ENCODE measurements at regions not wholly inside any gene's neighbourhood (a gene's known extent, or its start where the extent isn't known, plus 50 kb on each side); places are given as distances from the start of the nearest gene placed in this dataset.

DNA sequence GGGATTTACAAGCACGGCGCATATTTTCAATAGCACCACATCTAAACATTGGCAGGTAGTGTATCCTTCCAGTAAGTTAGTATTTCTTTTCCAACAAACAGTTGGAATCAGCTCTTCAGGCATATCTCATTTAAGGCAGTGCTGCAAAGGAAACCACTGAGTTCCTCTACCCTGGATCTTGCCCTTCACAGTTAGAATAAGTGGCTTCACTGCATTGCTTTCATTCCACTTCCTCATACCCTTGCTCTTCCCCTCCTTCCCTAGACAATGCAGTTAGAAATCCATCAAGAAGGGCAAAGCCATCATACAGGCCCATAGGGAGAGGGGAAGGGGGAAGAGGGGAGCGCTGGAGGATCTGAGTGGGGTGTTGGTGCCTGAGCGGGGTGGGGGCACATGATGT lies 173.7 kb downstream of the FBXO15 start:
- no peak for DNase-seq (ENCODE audit: low spot score)
- intact Hi-C loops (cut with DNase I) = no loop called here

DNA sequence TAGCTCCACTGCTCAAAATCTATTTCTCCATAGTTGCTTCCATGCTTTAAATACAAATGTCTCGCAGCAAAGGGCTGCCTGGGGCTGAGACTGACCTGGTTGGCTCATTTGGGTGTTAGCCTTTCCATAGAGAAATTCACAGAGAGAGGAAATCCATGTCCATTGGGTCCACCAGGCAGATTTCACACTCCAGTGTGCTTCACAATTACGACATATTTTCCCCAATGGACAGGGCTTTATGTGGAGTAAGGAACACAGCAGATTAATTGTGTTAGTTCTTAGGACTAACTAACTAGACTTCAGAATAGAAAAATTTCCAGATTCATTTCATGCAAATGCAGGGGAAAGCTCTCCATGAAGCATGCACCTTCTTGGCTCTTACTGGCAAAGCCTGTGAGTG lies 180.7 kb downstream of the FBXO15 start:
- no peak for DNase-seq (ENCODE audit: low spot score)
- intact Hi-C loops (cut with DNase I) = no loop called here

DNA sequence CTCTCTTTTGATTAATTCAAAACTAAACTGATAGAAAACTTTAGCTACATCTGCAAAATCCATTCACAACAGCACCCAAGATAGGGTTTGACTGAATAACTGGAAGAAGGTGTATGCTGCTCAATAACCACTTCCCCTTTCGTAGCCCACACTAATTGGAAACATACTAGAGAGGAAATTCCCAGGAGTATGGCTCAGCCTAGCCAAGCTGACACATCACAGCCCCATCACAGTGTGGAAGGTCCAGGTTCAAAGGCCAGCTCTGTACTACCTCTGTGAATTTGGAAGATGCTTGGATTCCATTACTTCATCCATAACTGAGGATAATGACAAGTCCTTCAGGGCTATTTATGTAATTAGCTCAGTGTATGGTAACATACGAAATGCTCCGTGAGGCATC lies 185.4 kb downstream of the FBXO15 start:
- intact Hi-C loops (cut with DNase I) = no loop called here
- no peak for DNase-seq (ENCODE audit: low spot score)

DNA sequence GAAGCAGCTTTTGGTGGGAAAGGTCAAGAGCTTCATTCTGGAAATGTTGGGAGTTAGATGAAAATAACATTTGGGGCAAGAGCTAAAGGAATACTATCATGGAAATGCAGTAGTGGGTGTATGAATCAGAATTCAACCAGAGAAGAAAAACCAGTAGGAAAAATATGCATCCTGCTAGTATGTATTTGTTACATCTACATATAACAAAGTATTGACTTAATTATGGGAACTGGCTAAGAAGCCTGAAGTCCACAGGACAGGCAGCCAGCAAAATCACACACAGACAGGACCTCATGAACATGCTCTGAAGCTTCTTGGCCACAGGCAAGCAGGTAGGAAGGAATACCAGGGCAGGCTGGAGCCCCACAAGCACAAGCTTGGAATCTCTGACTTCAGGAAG lies 185.8 kb downstream of the FBXO15 start:
- no peak for DNase-seq (ENCODE audit: low spot score)
- intact Hi-C loops (cut with DNase I) = no loop called here

DNA sequence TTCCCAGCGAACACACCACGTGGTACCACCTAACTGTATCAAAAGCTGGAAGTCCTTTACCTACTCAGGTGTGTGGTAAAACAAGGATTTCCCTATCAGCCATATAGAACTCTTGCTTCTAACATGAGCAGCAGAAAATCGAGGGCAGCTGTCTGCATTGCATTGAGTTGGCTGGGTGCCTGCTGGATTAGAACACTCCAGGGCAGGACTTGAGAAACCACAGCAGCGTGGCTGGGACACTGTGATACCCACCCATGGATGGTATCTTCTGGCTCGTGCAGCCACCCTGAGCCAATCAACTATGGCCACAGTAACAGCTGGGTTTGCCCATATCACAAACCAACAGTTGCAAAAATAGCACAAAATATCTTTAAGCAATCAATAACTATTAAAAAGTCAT lies 188.3 kb downstream of the FBXO15 start:
- no peak for DNase-seq (ENCODE audit: low spot score)
- intact Hi-C loops (cut with DNase I) = no loop called here

DNA sequence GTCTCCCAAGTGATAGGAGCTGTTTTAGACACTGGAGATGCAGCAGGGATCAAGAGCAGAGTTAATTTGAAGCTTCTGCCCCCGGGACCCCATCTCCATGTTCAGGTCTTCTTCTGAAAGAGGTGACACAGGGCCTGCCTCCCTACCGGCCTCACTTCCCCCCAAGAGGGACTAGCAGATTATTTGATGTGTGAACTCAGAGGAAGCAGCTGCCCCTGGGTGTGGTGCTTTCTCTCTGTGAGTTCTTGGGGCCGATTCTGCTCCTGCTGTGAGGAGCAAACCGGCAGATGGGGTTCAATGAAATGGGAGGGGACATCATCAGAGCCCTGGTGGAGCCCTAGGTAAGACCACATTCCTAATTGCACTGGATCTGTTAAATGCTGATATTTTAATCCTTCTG lies 193.4 kb downstream of the FBXO15 start:
- intact Hi-C loops (cut with DNase I) = no loop called here
- no peak for DNase-seq (ENCODE audit: low spot score)

DNA sequence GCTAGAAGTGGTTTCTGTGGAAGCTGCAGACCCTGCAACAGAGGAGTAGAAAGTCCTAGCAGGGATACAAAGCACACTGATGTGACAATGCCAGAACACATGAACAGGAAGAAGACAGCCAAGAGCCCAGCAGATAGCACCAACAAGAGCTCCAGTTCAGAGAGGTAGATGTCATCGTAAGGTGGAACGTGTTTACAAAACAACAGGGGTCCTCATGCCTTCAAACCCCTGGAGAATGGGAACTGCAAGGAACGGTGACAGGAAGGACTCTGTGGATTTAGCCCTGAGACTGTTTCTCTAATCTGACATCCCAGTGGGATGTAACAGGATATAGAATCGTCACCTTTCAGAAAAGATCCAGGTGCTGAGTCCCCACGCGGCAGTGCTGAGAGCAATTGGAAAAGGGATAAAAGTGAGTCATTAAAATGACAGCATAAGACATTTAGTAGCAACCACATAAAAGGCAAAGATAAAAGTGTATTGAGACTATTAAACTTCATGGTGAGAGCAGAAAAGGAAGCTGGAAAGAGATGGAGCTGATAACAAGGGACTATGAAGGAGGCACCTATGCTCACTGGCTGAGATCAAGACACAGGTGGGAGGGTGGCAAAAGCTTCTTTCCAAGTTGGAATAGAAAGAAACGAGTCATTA lies 195.2 kb downstream of the FBXO15 start:
- DNase-seq (ENCODE audit: low spot score) = no peak
- intact Hi-C loops (cut with DNase I) = no loop called here

DNA sequence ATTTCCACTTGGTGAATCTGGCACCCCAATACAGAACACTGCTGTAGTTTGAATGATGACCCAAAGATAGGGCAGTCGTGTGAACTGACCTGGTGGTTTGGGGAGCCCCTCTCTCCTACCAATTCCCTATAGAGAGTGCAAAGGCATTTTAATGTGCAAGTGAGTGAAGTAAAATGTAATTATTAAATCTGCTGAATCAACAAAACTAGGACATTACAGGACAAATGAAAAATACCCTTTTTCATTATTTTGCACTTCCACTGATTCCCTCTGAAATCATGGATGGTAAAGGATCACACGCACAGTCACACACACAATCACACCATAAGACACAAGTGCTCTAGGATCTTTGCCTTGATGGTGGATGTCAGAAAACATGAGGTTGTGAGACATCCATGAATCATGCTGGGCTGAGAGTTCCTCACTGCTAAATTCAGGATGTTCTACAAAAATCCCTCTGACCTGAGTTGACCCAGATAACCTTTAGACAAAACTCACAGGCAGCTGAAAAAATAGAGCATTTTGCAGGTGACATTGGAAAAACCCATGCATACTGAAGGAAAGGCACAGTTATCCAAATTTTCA lies 197.4 kb downstream of the FBXO15 start:
- DNase-seq (ENCODE audit: low spot score) = no peak
- intact Hi-C loops (cut with DNase I) = no loop called here

DNA sequence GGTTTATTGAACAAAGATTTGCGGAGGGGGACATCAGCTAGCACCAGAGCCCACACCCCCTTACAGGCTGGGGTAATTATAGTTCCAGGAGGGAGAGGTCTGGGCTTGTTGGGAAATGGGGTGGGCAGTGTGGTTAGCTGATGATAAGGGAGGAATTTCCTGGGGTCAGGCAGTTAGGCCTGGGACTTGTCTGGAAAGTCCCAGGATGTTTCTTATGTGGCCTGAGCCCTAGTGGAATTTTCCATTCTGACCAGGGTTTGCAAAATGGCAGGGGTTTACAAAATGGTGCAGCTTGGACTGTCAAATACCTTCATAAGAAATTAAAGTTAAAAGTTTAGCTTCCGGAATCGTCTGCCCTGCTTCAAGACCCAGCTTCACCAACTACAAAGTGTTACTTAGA lies 199.1 kb downstream of the FBXO15 start:
- intact Hi-C loops (cut with DNase I) = no loop called here
- no peak for DNase-seq (ENCODE audit: low spot score)

DNA sequence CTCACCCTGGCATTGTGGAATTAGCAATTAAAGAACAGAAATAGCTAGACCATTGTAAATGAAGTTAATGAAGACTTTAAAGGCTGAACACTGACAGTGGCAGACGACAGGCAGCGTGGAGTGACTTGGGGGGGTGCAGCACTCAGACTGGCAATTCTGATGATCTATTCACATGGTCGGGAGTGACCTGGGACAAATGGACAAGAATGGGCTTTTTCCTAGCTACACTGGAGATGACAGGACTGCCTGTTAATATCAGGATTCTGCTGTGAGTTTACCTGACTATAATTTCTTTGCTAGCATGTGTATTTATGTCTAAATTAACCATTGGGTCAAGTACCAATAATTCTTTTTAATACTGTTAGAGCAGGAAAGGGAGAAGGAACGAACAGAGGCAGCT lies 199.6 kb downstream of the FBXO15 start:
- no peak for DNase-seq (ENCODE audit: low spot score)
- intact Hi-C loops (cut with DNase I) = no loop called here

DNA sequence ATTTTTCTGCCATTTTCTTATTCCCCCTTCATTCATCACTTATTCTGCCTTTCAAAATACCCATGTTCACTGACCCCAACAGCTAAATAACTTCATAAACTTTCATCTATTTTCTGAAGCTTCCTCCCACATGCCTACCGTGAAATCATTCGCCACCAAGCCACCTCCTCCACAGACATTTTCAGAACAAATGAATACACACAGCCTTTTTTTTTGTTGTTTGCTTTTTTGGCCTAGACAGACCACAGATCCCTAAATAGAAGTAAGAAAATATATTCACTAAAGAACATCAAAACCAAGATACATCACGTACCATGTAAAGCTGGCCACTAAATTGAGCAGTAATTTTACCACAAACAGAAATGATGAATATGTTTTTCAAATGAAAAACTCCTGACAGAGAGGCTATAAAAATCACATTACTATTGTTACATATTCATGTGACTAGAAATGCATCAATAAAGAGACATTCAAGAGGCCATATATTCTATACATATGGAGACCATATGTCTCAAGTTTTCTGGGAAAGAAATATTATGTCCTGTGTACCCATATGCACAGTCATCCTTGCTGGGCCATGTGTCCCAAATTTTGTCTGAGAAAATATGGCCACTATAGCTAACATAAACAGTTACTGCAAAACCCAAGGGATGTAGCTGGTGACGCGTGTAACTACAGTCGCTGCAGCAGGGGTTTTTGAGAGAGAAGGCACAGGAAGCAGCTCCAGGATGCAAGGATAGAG lies 200.3 kb downstream of the FBXO15 start:
- no peak for DNase-seq (ENCODE audit: low spot score)
- intact Hi-C loops (cut with DNase I) = no loop called here

DNA sequence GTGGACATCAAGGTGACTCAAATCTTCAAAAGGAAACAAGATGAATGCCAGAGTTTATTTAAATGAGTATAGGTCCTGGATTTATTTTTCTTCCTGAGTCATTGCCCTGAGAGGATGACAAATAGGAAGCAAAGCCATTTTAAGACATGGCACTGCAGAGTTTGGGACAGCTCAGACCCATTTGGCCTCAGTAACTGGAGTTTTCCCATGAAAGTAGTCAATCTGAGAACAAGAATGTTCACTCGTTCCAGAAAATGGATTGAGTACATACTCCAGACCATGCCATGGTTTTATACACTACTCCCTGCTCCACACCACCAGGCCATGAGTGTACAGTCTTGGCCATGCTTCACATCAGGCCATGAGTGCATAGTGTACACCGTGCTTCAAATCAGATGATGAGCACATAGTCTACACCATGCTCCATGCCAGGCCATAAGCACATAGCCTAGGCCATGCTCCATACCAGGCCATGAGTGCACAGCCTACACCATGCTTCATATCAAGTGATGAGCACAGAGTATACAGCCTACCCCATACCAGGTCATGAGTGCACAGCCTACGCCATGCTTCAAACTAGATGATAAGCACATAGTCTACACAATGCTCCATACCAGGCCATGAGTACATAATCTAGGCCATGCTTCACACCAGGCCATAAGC lies 202.4 kb downstream of the FBXO15 start:
- no peak for DNase-seq (ENCODE audit: low spot score)
- intact Hi-C loops (cut with DNase I) = no loop called here

DNA sequence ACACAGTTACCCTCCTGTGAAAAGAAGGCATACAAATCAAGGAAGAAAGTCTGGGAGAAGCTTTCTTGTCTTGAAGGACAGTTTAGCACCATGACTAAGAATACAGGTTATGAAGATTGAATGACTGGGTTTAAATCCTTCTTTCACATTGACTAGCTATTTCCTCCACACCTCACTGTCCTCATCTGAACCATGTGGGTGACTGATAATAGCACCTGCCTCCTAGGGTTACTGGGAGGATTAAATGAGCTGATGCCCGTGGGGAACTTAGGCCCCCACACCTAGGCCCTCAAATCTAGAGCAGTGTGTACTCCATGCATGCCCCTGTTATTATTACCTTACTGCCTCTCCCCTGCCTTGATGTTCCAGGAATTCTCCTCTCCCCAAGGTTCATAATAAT lies 202.9 kb downstream of the FBXO15 start:
- intact Hi-C loops (cut with DNase I) = no loop called here
- DNase-seq (ENCODE audit: low spot score) = no peak

DNA sequence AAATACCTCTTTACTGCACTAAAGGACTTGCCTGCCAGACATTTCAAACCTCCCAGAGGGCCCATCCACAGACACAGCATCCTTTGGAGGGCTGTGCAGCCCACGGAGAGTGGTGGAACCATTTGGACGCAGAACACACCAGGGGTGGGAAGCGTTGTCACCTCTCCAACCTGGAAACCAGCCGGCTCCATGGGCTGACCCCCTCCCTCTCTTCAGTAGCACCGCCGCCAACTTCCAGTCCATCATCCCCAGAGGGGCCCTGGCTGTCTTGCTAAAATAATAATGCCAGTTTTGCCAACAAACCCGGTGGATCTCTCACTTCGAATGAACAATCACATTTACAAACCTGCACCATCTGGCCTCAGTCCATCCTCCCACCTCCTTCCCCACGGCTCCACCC lies 203.9 kb downstream of the FBXO15 start:
- intact Hi-C loops (cut with DNase I) = no loop called here

DNA sequence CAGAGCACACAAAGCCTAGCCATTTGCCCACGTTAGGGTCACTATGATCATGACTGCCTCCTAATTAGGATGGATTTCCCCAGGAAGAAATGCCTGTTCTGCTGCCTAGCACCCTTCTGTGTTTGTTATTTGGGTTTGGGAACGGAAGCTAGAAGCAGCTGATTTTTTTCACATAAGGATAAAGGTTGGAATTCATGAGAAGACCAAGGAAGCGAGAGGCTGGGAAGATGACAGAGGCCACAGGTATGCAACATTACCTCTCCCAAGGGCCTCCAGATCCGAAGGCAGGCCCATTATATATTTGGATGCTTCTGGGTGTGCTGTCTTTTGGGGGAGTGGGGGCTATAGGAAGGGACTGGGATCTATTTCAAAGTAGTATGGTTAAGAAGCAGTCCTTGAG lies 204.7 kb downstream of the FBXO15 start:
- no peak for DNase-seq (ENCODE audit: low spot score)
- intact Hi-C loops (cut with DNase I) = no loop called here

More for the DNA sequence above, 203.9 kb downstream of the FBXO15 start:
- DNase-seq (ENCODE audit: low spot score) = no peak

DNA sequence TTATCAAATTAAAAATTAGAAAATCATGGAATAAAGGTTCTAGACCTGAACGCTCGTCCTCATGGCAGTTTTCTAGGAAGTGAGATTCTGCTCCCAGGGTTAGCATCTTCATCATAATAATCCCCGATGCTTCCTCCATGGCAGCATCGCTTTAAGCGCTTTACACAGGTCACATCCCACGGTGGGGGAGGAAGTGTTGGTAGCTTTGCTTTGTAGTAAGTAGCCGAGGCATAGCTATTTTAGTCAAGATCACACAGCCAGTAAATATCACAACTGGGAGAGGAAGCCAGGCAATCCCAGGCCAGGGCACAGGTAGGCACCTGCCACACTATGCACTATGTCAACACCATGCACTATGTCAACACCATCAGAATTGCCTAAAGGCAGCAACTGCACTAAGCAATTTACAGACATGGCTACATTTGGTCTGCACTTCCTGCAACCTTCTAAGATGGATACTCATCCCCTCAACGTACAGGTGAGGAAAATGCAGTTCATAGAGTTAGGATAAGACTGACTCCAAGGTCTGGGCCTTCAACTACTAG lies 205.5 kb downstream of the FBXO15 start:
- DNase-seq (ENCODE audit: low spot score) = no peak
- intact Hi-C loops (cut with DNase I) = no loop called here

DNA sequence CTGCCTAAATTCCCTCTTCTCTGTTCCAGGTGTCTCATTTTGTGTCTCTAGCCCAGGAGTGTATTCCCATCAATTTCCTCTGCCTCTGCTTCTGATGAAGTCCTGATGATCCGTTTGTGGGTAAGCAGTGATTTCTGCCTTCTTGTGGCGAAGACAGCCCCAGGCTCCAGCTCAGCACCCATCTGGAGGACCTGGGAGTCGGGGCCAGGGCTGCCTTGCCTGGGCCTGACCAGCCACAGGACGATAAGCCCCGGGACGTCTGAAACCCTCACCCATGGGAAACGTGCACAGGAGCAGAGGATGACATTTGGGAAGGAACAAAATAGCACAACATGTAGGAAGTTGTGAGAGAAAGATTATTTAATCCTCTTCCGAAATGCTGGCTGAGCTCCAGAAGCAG lies 206.9 kb downstream of the FBXO15 start:
- no peak for DNase-seq (ENCODE audit: low spot score)
- intact Hi-C loops (cut with DNase I) = no loop called here

DNA sequence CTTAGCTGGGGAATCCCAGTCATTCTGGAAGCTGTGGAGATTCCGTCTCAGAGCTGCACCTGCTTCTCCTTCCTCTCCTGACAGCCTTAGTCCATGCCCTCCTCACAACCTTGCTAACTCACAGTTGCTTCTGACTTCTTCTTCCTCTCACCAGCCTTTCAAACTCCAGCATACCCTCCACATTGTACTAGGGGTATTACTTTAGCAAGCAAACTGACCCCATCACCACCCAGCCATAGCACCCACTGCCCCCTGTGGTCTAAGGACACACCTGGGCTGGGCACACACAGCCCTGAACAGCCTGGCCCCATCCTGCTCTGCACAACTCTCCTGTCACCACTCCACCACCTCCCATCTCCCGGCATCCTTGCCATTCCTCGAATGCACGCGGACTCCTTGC lies 208.2 kb downstream of the FBXO15 start:
- no peak for DNase-seq (ENCODE audit: low spot score)
- intact Hi-C loops (cut with DNase I) = no loop called here

DNA sequence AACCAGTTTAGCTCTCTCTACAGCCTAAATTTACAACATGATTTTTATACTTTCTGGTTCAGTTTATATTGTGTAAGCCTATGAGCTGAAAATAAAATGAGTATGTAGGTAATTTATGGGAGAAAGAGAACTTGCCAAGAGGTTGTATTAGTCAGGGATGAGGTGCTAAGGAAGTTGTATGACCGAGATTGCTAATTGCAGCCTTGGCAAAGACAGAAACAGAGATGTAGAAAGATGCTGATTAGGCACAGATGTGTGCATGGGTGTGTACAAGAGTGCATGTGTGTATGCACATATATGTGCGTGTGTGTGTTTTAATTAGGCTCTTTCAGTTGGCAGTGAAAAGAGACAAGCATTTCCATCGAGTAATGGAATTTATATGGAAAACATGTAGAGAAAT lies 213.9 kb downstream of the FBXO15 start:
- DNase-seq (ENCODE audit: low spot score) = no peak
- intact Hi-C loops (cut with DNase I) = no loop called here

DNA sequence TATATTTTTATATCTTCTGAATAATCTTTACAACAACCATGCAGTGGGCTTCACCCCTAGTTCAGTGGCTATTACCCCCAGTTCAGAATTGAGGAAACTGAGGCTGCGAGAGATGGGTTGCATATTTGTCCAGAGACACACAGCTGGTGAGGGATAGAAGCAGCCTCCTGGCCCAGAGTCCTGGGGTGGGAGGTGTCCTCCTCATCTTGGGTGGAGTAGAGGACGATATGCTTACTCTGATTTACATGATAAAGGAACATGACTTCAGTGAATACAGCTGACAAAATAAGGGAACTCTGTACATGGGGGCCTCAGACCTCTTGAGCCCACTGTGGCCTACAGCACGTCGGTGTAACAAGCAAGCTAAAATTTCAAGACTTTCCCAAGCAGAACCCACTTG lies 214.7 kb downstream of the FBXO15 start:
- intact Hi-C loops (cut with DNase I) = no loop called here
- no peak for DNase-seq (ENCODE audit: low spot score)

DNA sequence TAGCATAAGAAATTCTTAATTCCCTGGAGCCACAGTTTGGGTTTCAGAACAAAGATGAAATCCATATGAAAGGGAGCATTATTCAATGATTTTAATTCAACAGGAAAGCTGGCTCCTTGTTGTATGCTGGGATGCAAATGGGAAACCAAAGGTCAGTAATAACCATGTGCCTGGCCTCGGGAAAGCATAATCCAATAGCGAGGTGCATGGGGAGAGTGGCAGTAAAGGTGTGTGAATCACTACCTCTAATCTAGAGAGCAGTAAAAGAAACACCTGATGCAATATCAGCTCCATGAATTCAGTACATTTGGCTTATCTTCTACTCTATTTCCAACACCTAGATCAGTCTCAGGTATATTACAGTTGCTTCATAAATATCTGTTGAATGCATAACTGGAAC lies 220.1 kb downstream of the FBXO15 start:
- no peak for DNase-seq (ENCODE audit: low spot score)
- intact Hi-C loops (cut with DNase I) = no loop called here
